LoVo (cell line): ENCODE measurements at regions not wholly inside any gene's neighbourhood (a gene's known extent, or its start where the extent isn't known, plus 50 kb on each side); places are given as distances from the start of the nearest gene placed in this dataset.

Source experiments
- DNase-seq: peaks from one replicate; pipeline ENCODE4 v3.0.0-alpha.2; 2016; ENCODE audit warnings: low spot score

DNA sequence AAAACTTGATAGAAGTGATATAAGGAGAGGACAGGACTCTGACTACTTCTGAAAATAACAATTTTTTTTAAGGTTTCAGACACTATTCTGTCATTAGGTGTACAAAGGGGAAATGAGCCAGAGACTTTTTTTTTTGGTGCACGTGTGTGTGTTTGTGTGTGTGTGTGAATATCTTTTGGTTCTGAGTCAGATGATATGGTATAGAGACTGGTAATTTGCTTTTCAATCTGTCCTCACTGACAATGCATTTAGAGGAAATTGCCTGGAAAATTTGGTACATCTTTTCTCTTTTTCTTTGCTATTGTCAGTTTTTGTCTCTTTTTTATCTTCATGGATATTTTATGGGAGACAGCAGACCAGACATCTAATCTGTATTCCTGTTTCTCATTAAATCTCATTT, 59.3 kb downstream of the DDIT4L start:
- no peak for DNase-seq

DNA sequence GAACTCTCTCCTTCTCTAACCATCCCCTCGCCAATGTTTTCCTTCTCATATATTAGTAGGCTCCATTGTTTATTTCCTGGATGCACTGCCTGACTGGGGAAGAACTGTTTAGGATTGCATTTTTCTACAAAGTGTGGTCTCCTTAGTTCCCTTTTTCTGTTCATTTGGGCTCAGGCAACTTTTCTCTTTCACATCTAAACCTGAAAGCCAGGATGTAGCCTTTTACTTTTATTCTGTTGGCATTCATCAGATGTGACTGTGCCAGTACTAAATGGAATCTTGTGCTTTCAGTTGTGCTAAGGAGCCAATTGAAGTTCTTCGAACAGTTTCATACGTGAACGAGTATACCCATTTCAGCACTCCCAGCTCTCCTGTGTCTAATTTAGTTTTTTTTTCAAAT, 59.8 kb downstream of the DDIT4L start:
- no peak for DNase-seq

DNA sequence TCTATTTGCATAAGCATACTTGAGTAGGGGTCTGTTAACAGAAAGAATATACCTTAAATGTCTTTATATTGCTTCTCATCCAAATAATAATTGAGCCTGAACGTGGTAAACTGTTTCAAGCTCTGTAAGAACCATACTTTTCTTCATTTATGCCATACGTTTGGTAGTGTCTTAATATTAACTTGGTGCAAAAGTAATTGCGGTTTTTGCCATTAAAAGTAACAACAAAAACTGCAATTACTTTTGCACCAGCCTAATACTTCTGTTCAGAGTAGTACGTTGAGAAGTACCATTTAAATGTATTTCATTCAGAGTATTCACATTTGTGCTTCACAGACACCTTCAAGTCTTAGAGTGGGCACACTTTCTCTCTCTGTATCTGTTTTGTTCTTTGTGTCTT, 60.5 kb downstream of the DDIT4L start:
- no peak for DNase-seq

DNA sequence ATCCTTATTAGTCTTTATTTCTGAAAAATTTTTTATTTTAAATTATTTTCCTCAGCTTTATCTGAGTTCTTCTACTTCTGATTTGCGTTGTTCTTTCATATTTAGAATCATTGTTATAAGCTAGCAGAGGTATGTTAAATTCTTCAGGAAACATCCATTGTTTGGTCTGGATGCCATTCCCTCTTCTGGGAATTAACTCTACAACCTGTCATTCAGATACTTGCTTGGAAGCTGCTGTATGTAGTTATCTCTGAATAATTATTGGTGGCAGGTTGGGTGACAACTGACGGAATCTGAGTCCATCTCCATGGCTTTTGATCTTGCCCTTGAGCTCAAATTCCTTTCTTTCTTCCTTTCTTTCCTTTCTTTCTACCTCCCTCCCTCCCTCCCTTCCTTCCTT, 61.9 kb downstream of the DDIT4L start:
- no peak for DNase-seq

DNA sequence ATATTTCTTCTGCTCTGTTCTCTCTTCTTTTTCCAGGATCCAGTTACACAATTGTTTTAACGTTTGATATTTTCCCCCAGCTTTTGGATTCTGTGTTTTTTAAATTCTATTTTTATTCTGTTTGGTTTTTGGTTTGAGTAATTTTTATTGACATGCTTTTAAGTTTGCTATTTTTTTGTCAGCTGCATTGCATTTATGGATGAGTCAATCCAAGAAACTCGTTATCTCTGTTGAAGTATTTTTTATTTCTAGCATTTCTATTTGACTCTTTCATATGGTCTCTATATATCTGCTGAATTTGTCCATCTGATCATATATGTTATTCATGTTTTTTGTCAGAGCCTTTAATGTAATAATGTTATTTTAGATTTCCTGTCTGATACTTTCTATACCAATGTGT, 65.6 kb downstream of the DDIT4L start:
- no peak for DNase-seq

DNA sequence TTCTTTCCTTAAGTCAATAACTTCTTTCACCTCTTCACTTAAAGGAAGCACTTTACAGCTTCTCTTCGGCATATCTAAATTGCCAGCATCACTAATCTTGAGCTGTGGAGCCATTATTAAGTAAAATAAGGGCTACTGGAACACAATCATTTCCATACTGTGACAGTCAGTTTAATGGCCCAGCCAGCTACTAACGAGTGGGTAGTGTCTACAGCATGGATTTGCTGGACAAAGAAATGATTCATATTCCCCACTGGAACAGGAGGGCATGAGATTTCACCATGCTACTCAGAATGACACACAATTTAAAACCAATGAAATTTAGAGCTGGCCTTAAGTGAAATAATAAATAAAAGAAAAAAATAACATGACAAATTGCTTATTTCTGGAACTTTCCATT, 72.1 kb downstream of the DDIT4L start:
- no peak for DNase-seq

DNA sequence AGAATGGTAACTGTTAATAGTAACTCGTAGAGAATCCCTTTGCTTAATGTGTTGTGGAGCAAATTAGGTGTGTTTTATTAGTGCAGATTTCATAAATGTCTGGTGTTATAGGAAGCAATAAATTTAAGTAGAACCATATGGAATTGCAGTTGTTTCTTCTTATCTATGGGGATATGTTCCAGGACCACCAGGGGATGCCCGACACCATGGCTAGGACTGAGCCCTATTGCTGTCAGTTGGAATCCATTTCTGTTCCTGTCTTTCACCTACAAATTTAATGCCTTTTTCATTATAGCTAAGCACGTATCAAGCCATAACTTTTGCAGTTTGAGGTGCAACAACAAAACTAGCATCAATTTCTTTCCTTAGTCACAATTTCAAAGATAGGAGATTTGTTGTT, 72.5 kb downstream of the DDIT4L start:
- no peak for DNase-seq

DNA sequence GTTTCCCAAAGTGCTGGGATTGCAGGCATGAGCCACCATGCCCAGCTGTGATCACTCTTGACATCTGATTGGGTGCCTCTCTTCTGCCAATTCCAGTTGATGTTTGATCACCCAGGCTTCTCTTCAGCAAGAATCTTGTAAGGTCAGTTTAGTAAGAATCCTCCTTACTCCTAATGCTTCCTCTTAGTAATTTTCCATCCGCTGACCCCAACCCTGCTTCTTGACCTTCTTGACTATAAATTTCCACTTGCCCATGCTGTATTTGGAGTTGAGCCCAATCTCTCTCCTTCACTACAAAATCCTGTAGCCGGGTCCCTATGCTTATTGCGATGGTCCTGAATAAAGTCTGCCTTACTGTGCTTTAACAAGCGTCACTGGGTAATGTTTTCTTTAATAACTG, 75.4 kb downstream of the DDIT4L start:
- no peak for DNase-seq

DNA sequence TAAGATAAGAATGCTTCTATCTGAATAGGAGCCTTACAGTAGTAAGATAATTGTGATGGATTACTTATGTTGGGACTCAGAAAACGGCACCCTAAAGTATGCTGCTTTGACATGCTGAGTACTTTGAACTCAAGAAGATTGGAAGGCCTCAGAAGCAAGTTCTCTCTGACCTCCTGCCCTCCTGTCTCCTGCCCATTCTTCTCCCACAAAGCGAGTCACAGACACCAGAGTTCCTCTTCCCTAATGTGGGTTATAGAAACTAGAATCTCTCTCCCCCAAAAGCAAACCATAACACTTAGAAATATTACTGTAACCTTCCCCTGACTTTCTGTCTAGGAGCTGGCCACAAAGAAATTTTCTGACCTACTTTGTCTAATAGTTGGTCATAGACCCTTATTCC, 76.5 kb downstream of the DDIT4L start:
- no peak for DNase-seq

DNA sequence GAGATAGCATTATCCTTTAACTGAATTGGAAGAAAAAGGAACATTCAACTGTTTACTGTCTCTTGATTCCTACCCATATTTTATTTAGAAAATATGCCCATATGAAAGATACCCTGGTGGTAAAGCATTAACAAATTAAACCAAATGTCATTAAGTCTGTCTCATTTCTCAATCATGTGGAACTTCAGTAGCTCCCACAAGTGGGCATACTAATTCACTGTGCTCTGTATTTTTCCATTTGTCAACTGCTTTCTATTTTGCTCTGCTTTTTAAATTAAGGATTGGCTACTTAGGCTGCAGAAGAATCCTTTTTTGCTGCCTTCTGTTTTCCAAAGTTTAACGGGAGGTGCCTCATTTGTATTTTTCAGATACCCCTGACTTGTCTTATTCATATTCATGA, 77.2 kb downstream of the DDIT4L start:
- no peak for DNase-seq

DNA sequence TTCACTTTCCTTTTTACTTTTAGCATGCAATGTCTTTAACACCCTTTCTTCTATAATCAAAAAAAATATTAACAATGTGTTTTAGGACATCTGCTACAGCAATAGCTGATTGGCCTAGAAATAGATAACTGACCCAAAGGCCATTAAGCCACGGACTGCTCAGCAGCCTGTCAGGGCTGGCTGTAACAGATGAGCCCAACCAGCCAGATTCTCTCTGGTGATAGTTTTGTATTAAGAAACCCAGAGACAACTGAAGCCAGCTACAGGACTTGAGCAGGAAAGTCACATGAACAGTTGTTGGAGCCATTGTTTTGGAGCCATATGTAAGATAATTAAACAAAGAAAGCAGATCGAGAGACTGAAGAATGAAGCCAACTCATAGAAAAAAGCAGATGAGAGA, 80.3 kb downstream of the DDIT4L start:
- no peak for DNase-seq

DNA sequence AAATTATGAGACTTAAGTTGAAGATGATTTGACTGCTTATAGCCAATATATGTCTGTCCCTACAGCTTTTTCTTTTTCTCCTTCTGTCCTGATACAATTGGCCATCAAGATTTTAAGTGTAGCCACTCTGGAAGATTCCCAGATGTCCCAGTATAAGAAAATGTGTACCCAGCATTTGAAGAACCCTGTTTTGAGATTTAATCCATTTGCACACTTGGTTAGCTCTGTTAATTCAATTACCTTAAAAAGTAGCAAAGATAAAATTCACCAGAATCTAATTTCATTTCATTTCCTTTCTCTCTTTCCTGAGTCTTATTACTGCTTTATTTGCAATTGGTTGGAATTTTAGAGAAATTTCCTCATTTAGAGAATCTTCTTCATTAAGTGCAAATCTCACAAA, 81.4 kb downstream of the DDIT4L start:
- DNase-seq, result no peak

DNA sequence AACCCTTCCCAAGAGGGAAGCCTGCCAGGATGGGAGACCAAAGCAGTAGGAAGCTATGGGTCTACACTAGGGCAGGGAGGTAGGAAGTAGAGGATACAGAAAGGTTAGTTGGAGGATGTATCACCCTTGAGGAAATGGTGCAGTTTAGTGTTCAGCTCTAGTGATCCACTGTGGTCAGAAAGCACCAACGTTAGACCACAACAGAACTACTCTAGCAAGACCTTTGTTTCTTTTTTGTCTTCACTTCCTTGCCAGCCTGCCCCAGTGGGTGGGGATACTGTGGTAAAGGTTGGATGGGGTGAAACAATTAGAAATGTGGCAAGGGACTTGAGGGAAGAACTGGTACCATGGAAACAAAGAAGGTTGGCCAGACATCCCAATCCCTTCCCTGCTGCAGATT, 83.3 kb downstream of the DDIT4L start:
- DNase-seq, result no peak

DNA sequence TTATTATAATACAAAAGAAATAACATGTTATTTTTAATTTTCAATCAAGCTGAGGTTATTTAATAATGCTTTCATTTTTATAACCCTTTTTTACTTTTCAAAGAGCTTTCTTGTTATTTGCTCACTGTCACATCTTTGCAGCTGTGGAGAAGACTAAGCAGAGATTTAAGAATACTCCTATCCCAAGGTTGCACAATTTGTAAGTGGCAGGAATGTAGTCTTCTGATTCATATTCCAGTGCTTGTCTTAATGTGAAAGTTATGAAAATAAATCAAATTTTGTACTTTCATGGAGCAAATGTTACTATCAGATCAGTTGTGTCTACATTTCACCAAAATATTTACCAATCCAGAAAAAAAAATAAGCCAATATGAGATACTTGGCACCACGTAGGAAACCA, 86.6 kb downstream of the DDIT4L start:
- DNase-seq, result no peak

DNA sequence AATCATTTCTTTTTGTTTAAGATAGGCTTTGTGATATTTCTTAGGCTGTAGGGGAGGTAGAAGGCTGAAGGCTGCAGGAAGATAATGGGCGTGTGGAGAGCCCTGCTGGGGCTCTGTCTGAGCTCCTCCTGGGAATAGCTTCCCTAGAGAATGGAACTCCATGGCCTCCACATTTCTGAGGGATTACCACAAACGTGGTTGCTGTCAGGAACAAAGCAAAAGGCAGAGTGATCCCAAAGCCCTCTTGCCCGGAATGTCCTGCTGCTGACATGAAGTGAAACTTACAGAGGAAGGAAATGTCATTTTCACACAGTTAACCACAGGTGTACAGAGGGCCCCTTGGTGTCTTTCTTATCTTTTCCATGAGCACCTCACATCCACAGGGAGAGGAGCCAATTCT, 89.3 kb downstream of the DDIT4L start:
- DNase-seq, result no peak

DNA sequence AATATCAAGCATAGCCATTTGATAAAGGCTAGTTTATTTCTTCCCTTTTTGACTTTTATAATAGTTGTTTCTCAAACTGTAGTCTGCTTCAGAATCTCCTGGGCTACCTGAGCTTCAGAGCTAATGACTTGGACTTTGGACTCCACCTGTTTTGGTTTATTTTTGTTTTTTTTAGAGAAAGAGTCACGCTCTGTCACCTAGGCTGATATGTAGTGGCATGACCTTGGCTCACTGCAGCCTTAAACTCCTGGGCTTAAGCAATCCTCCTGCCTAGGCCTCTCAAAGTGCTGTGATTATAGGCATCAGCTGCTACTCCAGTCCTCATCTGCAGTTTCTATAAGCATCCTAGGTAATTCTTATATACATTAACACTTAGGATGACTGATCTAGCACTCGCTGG, 90.5 kb downstream of the DDIT4L start:
- no peak for DNase-seq

DNA sequence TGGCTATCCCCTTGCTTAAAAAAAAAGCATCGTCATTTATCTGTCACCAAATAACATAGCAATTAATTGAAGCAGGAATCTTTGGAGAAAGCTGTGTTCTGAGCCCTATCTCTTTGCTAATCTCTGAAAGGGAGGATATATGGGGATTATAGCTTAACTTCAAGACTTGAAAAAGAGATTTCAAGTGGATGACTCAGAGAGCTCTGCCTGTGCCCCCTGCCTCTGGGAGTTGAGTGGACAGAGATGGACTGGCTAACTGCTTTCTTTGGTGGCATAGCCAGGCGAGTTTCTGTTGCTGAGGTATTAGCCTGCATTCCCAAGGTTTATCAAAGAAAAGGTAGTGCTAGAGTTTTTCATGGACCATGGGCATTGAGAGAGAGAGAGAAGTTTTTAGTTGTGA, 91.6 kb downstream of the DDIT4L start:
- no peak for DNase-seq

DNA sequence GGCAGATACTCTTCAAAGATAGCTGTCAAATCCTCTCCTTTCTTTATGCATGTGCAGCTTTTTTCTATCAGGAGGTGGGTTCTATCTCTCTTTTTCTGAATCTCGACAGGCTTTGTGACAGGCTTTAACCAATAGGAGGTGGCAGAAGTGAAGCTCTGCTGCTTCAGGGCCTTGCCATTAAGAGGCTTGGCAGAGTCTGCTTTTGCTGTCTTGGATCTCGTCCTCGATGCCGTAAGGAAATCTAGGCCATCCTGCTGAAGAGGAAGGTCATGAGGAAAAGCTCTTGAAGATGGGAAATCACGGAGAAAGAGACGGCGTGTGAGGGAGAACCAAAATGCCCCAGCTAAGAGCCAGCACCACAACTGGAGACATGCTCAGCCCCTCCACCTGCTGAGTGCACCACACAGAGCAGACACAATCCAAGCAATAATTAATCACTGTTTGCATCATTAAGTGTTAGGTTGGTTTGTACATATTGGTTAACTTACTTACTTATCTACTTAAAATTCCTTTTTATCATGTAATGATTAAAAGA, 92.2 kb downstream of the DDIT4L start:
- DNase-seq, result no peak

DNA sequence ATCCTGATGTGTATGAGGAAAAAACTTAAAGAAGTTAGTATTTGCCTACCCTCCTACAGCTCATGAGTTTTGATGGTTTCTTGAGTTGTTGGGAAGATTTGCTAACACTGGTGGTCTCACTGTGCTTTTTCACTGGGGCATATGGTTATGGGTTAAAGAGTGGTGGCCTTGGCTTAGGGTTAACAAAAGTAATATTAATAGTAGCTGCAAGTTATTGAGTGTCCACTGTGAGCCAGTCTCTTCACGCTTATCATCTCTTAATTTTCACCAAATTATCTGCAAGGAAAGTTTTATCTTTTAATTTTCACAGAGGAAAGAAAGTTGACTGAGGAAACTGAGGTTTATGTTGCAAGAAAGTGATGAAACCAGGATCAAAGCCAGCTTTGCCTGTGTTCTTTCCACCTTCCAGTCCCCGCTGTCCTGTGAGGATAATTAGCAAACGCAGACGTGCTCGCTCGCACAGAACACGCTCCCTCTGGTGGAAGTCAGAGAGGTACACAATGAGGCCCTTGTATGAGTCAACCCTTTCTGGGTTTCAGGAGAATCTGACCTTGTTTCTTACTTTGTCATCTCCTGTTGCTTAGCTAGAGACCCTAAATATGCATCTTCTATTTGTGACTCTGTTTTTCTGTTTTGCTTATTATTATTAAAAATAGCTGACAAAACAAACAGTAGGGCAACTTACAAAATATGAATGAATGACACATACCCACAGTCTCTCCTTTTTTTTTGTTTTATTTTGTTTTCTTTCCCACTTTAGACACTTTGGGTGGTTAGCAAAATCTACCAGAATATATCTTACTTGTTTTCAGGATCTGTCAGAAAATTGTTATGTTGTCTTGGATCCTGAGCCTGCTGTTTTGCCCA, 94.3 kb downstream of the DDIT4L start:
- peak; percentile 61 for DNase-seq

DNA sequence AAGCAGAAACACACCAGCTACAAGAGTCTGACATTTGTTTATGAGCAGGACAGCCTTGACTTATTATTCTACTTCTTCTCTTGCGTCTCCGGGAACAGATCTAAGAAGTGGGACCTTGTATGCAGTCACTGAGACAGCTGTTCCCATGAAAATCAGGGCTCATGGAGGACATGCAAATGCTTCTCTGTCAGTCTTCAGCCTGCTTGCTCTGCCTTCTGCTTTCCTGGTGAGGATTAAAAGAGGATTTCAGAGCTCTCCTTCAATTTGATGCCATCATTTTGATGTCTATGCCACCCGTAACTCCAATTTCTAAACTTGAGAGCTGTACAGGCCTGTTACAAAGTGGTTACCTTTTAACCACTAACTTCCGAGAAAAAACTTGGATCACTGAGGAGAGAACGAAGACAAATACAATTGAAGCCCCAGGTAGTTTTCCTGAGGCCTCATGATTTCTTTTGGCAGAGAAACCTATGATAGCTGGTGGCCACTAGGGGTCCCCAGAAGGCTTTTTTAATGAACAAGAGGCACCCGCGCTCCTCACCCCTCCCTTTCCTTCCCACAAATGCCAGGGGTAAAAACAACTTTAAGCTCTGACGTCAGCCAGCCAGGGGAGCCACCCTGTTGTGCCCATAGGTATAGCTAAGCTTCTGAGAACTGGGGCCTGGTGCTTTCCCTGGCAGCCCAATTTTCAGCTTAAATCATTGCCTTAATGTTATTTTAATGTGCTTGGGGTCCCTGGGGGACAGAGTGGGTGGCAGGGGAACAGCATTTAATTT, 97.0 kb downstream of the DDIT4L start:
- peak; percentile 84 for DNase-seq

DNA sequence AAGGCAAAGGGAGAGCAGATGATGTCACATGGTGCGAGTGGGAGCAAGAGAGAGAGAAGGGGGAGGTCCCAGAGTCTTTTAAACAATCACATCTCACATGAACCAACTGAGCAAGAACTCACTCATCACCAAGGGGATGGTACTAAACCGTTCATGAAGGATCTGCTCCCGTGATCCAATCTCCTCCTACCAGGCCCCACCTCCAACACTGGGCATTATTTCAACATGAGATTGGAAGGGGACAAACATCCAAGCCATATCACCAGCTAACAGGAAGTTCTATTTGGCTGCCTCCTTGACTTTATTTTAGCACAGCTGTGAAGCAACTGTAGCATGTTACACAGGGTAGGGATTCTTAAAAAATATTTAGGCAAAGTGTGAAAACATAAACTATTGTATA, 102.5 kb downstream of the DDIT4L start:
- no peak for DNase-seq

DNA sequence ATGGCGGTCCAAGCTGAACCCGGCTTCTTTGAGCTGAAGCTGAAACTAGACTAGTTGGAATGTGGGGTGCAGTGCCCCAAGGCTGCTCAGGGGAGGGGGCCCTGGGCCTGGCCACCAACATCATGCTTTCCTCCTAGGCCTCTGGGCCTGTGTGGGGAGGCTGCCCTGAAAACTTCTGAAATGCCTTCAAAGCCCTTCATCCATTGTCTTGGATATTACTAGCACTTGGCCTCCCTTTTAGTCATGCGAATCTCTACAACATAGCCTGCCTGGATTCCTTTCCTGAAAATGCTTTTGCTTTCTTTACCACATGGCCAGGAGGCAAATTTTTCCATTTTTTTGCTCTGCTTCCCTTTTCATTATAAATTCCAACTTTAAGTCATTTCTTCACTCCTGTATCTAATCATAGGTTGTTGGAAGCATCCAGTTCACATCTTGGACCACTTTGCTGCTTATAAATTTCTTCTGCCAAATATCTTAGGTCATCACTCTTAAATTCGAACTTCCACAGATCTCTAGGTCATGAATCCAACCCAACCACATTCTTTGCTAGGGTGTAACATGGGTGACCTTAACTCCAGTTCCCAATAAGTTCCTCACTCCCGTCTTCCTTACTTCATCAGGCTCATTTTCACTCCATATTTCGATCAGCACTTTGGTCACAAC, 103.4 kb downstream of the DDIT4L start:
- peak; percentile 10 for DNase-seq

DNA sequence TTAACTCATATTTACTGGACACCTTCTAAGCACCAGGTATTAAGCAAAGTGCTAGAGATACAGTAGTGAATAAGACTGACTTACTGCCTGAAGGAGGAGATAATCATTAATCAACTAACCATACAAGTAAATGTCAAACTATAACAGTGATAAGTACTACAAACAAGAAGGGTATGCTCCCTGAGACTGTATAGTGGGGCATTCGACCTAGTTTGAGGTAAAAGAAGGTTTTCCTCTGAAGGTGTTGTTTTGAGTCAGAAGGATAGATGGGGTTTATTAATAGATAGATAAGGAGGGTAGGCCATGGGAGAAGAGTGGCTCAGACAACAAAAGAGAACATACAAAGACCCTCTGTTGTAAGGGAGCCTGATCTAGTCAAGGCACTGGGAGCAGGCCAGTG, 105.4 kb downstream of the DDIT4L start:
- DNase-seq, result no peak
